ENCODE measurements at regions not wholly inside any gene's neighbourhood (a gene's known extent, or its start where the extent isn't known, plus 50 kb on each side); places are given as distances from the start of the nearest gene placed in this dataset.

GRCh38 chr1:209375671-209376365, 207.7 kb upstream of the CAMK1G start:
- peak; percentile 53 for DNase-seq (ENCODE audit: low read depth)

- DNase-seq (ENCODE audit: low read depth) = no peak
These were observed 206.7 kb upstream of the CAMK1G start for GRCh38 chr1:209376774-209377173.

- no peak for DNase-seq (ENCODE audit: low read depth)
These were observed 205.5 kb upstream of the CAMK1G start for GRCh38 chr1:209377995-209378394.

- DNase-seq (ENCODE audit: low read depth) = no peak
These were observed 204.2 kb upstream of the CAMK1G start for GRCh38 chr1:209379280-209379679.

GRCh38 chr1:209380420-209380819, 203.1 kb upstream of the CAMK1G start:
- DNase-seq (ENCODE audit: low read depth) = peak; percentile 16

GRCh38 chr1:209382231-209383100, 201.0 kb upstream of the CAMK1G start:
- DNase-seq (ENCODE audit: low read depth) = no peak

DNA sequence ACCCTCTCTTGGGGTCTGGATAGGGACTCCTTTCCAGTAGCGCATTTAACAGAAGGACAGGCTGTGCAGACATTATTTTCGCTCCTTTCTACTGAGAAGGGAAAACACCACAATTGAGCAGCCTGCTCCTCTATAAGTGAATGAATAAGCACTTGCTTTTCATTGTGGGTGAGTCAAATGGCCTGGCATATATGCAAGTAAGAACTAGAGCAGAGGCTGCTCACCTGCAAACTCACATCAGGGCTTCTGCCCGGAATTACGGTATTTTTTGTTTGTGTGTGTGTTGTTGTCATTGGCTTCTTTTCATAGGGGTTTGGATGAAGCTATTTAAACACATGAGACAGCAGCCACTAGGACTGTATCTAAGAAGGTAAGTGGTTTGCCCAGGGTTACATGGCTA, 200.1 kb upstream of the CAMK1G start:
- DNase-seq (ENCODE audit: low read depth) = no peak

DNA sequence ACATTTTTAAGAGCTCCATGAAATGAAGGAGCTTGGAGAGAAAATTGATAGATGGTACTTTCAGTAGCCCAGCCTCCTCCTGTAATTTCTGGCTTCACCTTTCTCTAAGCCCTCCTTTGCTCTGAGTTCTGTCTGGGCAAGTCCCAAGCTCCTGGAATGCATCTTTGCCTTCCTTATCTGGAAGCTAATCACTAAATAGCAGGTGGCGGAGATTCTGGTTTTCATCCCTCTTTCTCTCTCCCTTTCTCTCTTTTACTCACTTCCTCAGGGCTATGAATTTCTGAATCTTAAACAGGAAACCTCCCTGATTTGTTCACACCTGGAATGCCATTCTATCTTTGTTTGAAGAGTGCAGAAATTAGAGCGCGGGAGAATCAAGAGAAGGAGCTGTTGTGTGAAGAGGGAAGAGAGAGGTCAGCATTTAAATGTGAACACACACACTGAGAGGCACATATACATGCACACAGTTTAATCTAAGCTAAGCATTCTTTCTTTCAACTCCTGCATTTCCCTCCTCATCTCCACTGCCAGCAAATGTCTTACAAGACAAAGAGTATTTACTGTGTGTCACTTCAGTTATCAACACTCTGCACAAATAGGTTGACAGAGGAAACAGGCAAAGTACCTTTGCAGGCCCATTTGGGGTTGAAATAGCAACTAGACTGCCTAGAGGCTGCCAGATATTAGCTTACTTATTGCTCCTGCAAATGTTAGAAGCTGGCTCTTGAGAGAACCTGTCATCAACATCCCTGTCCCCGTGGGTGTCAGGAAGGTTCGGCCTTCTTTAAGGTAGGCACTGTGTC, 199.4 kb upstream of the CAMK1G start:
- no peak for DNase-seq (ENCODE audit: low read depth)

GRCh38 chr1:209384710-209385550, 198.6 kb upstream of the CAMK1G start:
- no peak for DNase-seq (ENCODE audit: low read depth)

- DNase-seq (ENCODE audit: low read depth) = no peak
These were observed 197.4 kb upstream of the CAMK1G start for GRCh38 chr1:209386156-209386555.

- DNase-seq (ENCODE audit: low read depth) = no peak
These were observed 196.1 kb upstream of the CAMK1G start for GRCh38 chr1:209387271-209387968.

- DNase-seq (ENCODE audit: low read depth) = peak; percentile 87
These were observed 195.6 kb upstream of the CAMK1G start for GRCh38 chr1:209387969-209388329.

DNA sequence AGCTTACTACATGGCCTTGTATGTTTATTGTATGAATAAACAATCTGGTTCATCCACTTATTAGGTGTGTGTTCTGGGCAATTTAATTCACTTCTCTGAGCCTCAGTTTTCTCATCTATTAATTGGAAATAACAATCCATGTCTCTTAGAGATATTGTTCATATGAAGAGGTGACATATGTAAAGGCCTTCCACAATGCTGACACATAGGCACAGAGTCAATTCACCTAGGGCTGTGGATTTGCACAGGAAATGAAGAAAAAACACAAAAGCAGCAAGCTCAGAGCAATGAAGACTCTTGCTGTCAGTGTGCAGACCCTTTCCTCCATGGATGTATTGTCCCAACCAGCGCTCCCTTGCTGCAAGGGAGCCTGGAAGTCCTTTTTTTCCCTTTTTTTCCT, 195.2 kb upstream of the CAMK1G start:
- no peak for DNase-seq (ENCODE audit: low read depth)

GRCh38 chr1:209389258-209389657, 194.3 kb upstream of the CAMK1G start:
- peak; percentile 91 for DNase-seq (ENCODE audit: low read depth)

- no peak for DNase-seq (ENCODE audit: low read depth)
These were observed 193.5 kb upstream of the CAMK1G start for GRCh38 chr1:209389975-209390374.

DNA sequence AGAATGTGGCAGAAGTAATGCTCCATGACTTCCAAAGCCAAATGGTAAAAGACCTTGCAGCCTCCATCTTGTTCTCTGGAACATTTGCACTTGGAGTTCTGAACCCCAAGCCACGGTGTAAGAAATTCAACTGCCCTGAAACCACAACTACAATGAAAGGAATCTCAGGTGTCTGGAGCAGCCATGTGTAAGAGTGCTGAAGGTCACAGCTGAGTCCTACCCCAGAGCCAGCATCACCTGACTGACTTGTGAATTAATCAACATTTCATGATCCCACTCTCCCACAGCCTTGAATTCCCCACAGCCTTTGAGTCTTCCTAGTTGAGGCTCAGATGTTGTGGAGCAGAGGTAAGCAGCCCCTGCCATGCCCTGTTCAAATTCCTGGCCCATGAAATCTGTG, 192.8 kb upstream of the CAMK1G start:
- DNase-seq (ENCODE audit: low read depth) = no peak

GRCh38 chr1:209391792-209392191, 191.7 kb upstream of the CAMK1G start:
- no peak for DNase-seq (ENCODE audit: low read depth)

- DNase-seq (ENCODE audit: low read depth) = no peak
These were observed 188.3 kb upstream of the CAMK1G start for GRCh38 chr1:209395169-209395568.

DNA sequence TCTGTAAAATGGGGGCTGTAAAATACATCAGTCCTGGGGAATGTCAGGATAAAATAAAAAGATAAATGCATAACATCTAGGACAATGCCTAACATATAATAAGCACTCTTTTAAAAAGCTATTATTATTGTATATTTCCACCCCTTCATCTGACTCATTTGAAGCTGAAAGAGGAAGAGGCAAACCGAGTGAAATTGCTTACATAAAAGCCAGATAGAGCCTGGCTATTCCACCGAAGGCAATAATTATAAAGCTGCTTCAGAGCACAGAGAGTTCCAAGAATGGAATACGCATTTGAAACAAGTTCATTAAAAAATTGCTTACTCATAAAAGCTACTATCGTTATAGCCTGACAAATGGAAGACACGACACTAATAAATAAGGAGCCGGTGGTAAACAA, 186.1 kb upstream of the CAMK1G start:
- peak; percentile 16 for DNase-seq (ENCODE audit: low read depth)

DNA sequence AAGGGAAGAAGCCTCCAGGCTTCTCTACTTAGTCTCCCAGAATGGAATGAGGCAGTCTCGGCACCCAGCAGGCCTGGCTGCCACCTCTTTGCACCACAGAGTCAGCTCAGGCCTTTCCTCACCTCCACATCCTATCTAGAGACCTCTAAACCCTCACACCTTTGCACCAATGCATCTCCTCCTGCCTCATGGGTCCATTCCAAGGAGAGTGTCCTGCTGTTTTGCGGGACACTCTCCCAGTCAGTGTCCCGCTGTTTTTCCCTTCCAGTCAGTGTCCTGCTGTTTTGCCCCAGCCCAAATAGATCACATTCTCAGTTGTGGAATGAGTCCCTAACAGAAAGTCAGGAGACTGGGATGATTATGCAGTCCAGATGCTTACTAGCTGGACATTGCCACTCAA, 185.6 kb upstream of the CAMK1G start:
- peak; percentile 21 for DNase-seq (ENCODE audit: low read depth)

All from EH (cell line).